ENCODE measurements at regions not wholly inside any gene's neighbourhood (a gene's known extent, or its start where the extent isn't known, plus 50 kb on each side); places are given as distances from the start of the nearest gene placed in this dataset.
"Not testable (repeated sequence)": the region's sequence is repeated elsewhere in the genome, so short reads cannot be mapped to it uniquely, and the experiment has no call there.

DNA sequence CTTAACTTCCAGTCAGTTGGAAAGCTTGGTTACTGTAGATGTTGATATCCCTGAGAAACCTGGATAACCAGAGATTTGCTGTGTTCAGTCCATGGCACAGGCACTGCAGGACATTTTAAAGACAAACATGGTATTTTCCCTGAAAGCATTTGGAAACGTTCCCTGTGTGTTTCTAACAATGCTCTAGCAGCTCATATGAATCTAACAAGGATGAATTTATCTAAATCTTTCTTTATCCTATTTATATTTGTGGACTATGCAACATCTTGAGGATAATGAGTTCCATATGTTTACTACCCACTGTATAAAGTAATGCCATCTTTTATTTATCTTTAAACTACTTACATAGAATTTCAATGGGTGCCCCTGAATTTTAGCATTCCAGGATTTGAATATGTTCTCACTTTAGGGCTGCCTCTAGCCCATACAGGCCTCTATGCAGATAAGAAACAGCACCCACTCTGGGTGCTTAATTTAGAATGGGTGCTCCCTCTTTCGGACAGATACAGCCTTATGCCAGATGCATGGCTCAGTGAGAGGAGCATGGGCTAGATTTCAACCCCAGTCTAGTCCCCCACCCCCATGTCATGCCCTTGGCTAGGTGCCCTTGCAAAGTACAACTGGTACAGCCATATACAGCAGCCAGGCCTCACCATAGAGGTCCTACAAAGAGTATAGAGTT lies 50.6 kb upstream of the NEMP2 start:
- Histone ChIP-seq H3K4me1 (ENCODE audit: control insufficient read depth in 2 of 2, insufficient read depth in 2 of 2, low read length in 1 of 2) (peaks cover 0 to 2% of the 10 kb centered on the region in 2 donors), H3K4me3 (ENCODE audit: low read depth in 1 of 2, low read length in 2 of 2) (no peak overlapping the region)
- 54 to 63% methylated on average over 2 of the region's 2 CpGs for WGBS, 2 donors

DNA sequence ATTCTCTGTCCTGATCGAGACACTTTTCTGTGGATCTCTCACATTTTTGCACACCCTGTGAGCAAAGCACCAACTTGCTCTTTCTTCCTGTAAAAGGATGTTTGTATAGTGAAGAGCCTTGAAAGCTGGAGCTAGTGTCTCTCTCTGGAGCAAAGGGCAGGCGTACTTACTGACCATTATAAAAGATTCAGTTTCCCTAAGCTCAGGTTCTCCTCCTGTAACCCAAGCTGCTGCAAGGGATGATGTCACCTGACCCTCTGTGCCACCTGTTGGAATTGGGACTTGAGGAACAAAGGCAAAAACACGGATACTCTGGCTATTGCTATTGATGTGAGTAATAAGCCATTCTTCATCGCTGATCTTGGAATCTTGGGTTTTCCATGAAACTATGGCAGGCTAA lies 52.6 kb upstream of the NEMP2 start:
- Histone ChIP-seq H3K4me1 (ENCODE audit: control insufficient read depth in 2 of 2, insufficient read depth in 2 of 2, low read length in 1 of 2) (peaks cover 0 to 2% of the 10 kb centered on the region in 2 donors), H3K9me3 (ENCODE audit: control insufficient read depth in 2 of 2, insufficient read depth in 1 of 2, low read depth in 1 of 2, low read length in 1 of 2) (no peaks in the 10 kb centered on the region), H3K4me3 (ENCODE audit: low read depth in 1 of 2, low read length in 2 of 2) (no peak overlapping the region), H3K36me3 (ENCODE audit: control insufficient read depth in 2 of 2, insufficient read depth in 2 of 2, low read length in 1 of 2) (no peaks in the 10 kb centered on the region), H3K27ac (ENCODE audit: low read depth in 2 of 2, low read length in 1 of 2) (no peak overlapping the region), H3K27me3 (ENCODE audit: control insufficient read depth in 1 of 2, insufficient read depth in 2 of 2, low read length in 2 of 2) (no peaks in the 10 kb centered on the region)
- 90 to 93% methylated on average over 4 of the region's 4 CpGs for WGBS, 2 donors

More for the DNA sequence above, 50.6 kb upstream of the NEMP2 start:
- no peaks in the 10 kb centered on the region for H3K27me3 ChIP-seq (ENCODE audit: control insufficient read depth in 1 of 2, insufficient read depth in 2 of 2, low read length in 2 of 2)
- no peaks in the 10 kb centered on the region for H3K9me3 ChIP-seq (ENCODE audit: control insufficient read depth in 2 of 2, insufficient read depth in 1 of 2, low read depth in 1 of 2, low read length in 1 of 2)
- H3K27ac ChIP-seq (ENCODE audit: low read depth in 2 of 2, low read length in 1 of 2) = no peak overlapping the region
- no peaks in the 10 kb centered on the region for H3K36me3 ChIP-seq (ENCODE audit: control insufficient read depth in 2 of 2, insufficient read depth in 2 of 2, low read length in 1 of 2)

DNA sequence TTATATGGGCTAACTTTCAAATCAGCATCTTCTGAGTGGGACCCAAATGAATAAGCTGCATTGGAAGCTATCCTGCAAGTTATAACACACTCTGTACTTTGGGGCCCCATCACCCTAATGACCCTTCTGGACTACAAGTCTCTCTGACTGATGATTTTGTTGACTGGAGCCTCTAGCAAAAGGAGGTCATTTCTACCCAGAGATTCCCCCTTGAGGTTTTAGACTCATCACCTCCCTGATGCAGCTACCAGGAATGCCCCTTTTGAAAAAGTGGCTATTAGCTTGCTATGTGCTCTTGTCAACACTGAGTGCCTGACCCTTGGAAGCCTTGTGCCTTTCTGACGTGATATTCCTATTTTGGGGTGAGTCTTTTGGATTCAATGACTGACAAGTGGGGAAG lies 54.5 kb upstream of the NEMP2 start:
- WGBS, 2 donors = 93% methylated on average over 1 of the region's 1 CpG
- Histone ChIP-seq H3K4me1 (ENCODE audit: control insufficient read depth in 2 of 2, insufficient read depth in 2 of 2, low read length in 1 of 2) (no peaks in the 10 kb centered on the region), H3K9me3 (ENCODE audit: control insufficient read depth in 2 of 2, insufficient read depth in 1 of 2, low read depth in 1 of 2, low read length in 1 of 2) (no peaks in the 10 kb centered on the region), H3K36me3 (ENCODE audit: control insufficient read depth in 2 of 2, insufficient read depth in 2 of 2, low read length in 1 of 2) (no peaks in the 10 kb centered on the region), H3K27me3 (ENCODE audit: control insufficient read depth in 1 of 2, insufficient read depth in 2 of 2, low read length in 2 of 2) (no peaks in the 10 kb centered on the region), H3K27ac (ENCODE audit: low read depth in 2 of 2, low read length in 1 of 2) (no peak overlapping the region), H3K4me3 (ENCODE audit: low read depth in 1 of 2, low read length in 2 of 2) (no peak overlapping the region)

DNA sequence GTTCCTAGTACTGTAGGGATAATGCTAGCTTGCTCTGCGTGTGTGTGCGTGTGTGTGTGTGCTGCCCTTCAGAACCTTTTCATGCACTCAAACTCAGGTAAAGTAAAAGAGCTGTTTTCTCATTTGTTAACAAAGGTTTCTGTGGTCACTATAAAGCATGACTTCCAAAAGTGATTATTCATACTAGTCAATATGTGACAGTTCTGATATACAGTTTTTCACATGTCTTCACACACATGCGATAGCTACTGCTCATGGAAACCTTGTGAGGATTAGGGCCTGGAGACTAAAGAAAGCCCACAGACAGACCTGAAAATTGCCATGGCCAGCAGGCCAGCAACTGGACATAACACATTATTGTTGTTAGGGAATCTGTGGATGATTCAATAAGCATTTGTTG lies 56.9 kb upstream of the NEMP2 start:
- Histone ChIP-seq H3K27ac (ENCODE audit: low read depth in 2 of 2, low read length in 1 of 2) (no peak overlapping the region), H3K9me3 (ENCODE audit: control insufficient read depth in 2 of 2, insufficient read depth in 1 of 2, low read depth in 1 of 2, low read length in 1 of 2) (no peaks in the 10 kb centered on the region), H3K4me3 (ENCODE audit: low read depth in 1 of 2, low read length in 2 of 2) (no peak overlapping the region), H3K36me3 (ENCODE audit: control insufficient read depth in 2 of 2, insufficient read depth in 2 of 2, low read length in 1 of 2) (no peaks in the 10 kb centered on the region), H3K4me1 (ENCODE audit: control insufficient read depth in 2 of 2, insufficient read depth in 2 of 2, low read length in 1 of 2) (no peaks in the 10 kb centered on the region), H3K27me3 (ENCODE audit: control insufficient read depth in 1 of 2, insufficient read depth in 2 of 2, low read length in 2 of 2) (no peaks in the 10 kb centered on the region)
- WGBS, 2 donors = 97 to 99% methylated on average over 3 of the region's 3 CpGs

DNA sequence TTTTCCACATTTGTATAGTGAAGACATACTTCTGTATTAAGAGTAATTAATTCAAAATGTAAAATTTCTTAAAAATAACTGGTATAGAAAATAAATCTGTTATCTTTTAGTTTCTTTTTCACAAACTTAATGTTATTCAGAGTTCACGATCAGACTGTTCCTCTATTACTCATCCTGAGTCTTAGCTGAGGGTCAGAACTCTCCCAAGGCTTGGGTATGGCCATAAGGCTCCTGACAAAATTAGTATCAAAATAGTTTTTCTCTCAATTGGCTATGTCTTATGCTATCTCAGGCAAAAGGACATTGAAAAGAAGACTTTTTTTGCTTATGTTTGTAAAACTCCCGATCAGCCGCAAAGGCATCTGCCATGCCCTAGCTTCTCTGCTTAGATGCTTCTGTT lies 56.1 kb upstream of the NAB1 start:
- H3K4me3 ChIP-seq (ENCODE audit: low read depth in 1 of 2, low read length in 2 of 2) = no peak overlapping the region
- H3K27me3 ChIP-seq (ENCODE audit: control insufficient read depth in 1 of 2, insufficient read depth in 2 of 2, low read length in 2 of 2) = no peaks in the 10 kb centered on the region
- no peaks in the 10 kb centered on the region for H3K9me3 ChIP-seq (ENCODE audit: control insufficient read depth in 2 of 2, insufficient read depth in 1 of 2, low read depth in 1 of 2, low read length in 1 of 2)
- no peak overlapping the region for H3K27ac ChIP-seq (ENCODE audit: low read depth in 2 of 2, low read length in 1 of 2)
- H3K4me1 ChIP-seq (ENCODE audit: control insufficient read depth in 2 of 2, insufficient read depth in 2 of 2, low read length in 1 of 2) = no peaks in the 10 kb centered on the region
- WGBS, 2 donors = 88 to 91% methylated on average over 3 of the region's 3 CpGs
- H3K36me3 ChIP-seq (ENCODE audit: control insufficient read depth in 2 of 2, insufficient read depth in 2 of 2, low read length in 1 of 2) = no peaks in the 10 kb centered on the region

DNA sequence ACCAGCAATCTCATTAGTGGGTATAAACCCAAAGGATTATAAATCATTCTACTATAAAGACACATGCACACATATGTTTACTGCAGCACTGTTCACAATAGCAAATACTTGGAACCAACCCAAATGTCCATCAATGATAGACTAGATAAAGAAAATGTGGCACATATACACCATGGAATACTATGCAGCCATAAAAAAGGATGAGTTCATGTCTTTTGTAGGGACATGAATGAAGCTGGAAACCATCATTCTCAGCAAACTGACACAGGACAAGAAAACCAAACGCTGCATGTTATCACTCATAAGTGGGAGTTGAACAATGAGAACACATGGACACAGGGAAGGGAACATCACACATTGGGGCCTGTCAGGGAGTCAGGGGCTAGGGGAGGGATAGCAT lies 53.0 kb upstream of the NAB1 start:
- H3K4me3 ChIP-seq (ENCODE audit: low read depth in 1 of 2, low read length in 2 of 2); H3K9me3 ChIP-seq (ENCODE audit: control insufficient read depth in 2 of 2, insufficient read depth in 1 of 2, low read depth in 1 of 2, low read length in 1 of 2); H3K27me3 ChIP-seq (ENCODE audit: control insufficient read depth in 1 of 2, insufficient read depth in 2 of 2, low read length in 2 of 2); H3K4me1 ChIP-seq (ENCODE audit: control insufficient read depth in 2 of 2, insufficient read depth in 2 of 2, low read length in 1 of 2); H3K27ac ChIP-seq (ENCODE audit: low read depth in 2 of 2, low read length in 1 of 2); H3K36me3 ChIP-seq (ENCODE audit: control insufficient read depth in 2 of 2, insufficient read depth in 2 of 2, low read length in 1 of 2): not testable (repeated sequence)
- WGBS, 2 donors = 97 to 100% methylated on average over 1 of the region's 1 CpG

DNA sequence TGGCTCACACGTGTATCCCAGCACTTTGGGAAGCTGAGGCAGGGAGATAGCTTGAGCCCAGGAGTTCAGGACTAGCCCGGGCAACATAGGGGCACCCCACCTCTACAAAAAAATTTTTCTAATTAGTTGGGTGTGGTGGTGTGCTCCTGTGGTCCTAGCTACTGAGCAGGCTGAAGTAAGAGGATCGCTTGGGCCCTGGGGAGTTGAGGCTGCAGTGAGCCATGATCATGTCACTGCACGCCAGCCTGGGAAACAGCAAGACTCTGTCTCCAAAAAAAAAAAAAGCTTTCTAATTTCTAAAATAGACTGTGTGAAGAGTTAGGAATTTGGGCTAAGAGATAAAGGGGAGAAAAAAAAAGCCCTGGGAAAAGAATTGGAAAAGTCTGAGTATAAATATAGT lies 51.9 kb upstream of the NAB1 start:
- Histone ChIP-seq H3K4me1 (ENCODE audit: control insufficient read depth in 2 of 2, insufficient read depth in 2 of 2, low read length in 1 of 2) (peaks cover 0 to 2% of the 10 kb centered on the region in 2 donors), H3K27me3 (ENCODE audit: control insufficient read depth in 1 of 2, insufficient read depth in 2 of 2, low read length in 2 of 2) (no peaks in the 10 kb centered on the region), H3K4me3 (ENCODE audit: low read depth in 1 of 2, low read length in 2 of 2) (no peak overlapping the region), H3K27ac (ENCODE audit: low read depth in 2 of 2, low read length in 1 of 2) (peak overlapping the region; percentile 0 to 69), H3K9me3 (ENCODE audit: control insufficient read depth in 2 of 2, insufficient read depth in 1 of 2, low read depth in 1 of 2, low read length in 1 of 2) (no peaks in the 10 kb centered on the region), H3K36me3 (ENCODE audit: control insufficient read depth in 2 of 2, insufficient read depth in 2 of 2, low read length in 1 of 2) (no peaks in the 10 kb centered on the region)
- 40 to 76% methylated on average over 4 of the region's 4 CpGs for WGBS, 2 donors

DNA sequence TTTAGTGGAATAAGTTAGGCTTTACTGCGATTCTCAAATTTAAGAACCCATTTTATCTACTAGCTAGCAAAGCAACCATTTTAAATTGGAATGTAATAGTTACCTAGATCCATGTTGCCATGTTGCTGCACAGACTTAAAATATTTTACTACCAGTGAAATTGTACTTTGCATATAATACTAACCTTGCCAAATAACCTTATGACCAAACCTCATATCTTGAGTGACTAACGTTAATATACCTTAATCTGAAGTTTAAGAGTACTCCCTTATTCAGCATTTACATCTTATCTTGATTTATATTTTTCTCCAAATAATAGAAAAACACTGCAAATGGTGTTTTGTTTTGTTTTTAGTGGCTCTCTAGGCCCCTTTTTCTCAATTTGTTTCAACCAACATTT lies 50.3 kb upstream of the NAB1 start:
- WGBS, 2 donors = 57 to 66% methylated on average over 2 of the region's 2 CpGs
- H3K27me3 ChIP-seq (ENCODE audit: control insufficient read depth in 1 of 2, insufficient read depth in 2 of 2, low read length in 2 of 2) = no peaks in the 10 kb centered on the region
- no peaks in the 10 kb centered on the region for H3K9me3 ChIP-seq (ENCODE audit: control insufficient read depth in 2 of 2, insufficient read depth in 1 of 2, low read depth in 1 of 2, low read length in 1 of 2)
- no peak overlapping the region for H3K4me3 ChIP-seq (ENCODE audit: low read depth in 1 of 2, low read length in 2 of 2)
- no peaks in the 10 kb centered on the region for H3K36me3 ChIP-seq (ENCODE audit: control insufficient read depth in 2 of 2, insufficient read depth in 2 of 2, low read length in 1 of 2)
- no peak overlapping the region for H3K27ac ChIP-seq (ENCODE audit: low read depth in 2 of 2, low read length in 1 of 2)
- H3K4me1 ChIP-seq (ENCODE audit: control insufficient read depth in 2 of 2, insufficient read depth in 2 of 2, low read length in 1 of 2) = peaks cover 0 to 2% of the 10 kb centered on the region in 2 donors

DNA sequence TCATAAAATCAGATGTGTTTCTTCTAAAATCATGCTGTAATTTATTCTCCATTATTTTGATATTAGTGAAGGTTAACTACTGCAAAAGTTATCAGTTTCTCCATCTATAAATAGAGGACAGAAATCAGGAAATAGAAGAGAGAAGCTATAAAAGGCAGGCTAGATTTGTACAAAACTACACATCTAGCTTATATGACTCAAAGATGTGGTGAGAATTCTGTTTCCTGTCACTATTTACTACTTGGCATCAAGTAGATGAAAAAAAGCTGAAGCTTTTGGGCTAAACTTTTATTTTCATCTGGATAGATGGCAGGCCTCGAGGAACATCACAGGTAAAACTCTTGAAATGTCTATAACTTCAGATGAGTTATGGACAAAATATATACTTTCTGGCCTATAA lies 49.8 kb upstream of the NAB1 start:
- Histone ChIP-seq H3K27me3 (ENCODE audit: control insufficient read depth in 1 of 2, insufficient read depth in 2 of 2, low read length in 2 of 2) (no peaks in the 10 kb centered on the region), H3K4me3 (ENCODE audit: low read depth in 1 of 2, low read length in 2 of 2) (no peak overlapping the region), H3K36me3 (ENCODE audit: control insufficient read depth in 2 of 2, insufficient read depth in 2 of 2, low read length in 1 of 2) (no peaks in the 10 kb centered on the region), H3K27ac (ENCODE audit: low read depth in 2 of 2, low read length in 1 of 2) (no peak overlapping the region), H3K9me3 (ENCODE audit: control insufficient read depth in 2 of 2, insufficient read depth in 1 of 2, low read depth in 1 of 2, low read length in 1 of 2) (no peaks in the 10 kb centered on the region), H3K4me1 (ENCODE audit: control insufficient read depth in 2 of 2, insufficient read depth in 2 of 2, low read length in 1 of 2) (peaks cover 0 to 2% of the 10 kb centered on the region in 2 donors)
- 72 to 80% methylated on average over 1 of the region's 1 CpG for WGBS, 2 donors

Measured in esophagus (tissue), 2 donors.